ENCODE measurements at regions not wholly inside any gene's neighbourhood (a gene's known extent, or its start where the extent isn't known, plus 50 kb on each side); places are given as distances from the start of the nearest gene placed in this dataset.

GRCh38 chr6:170122651-170123050 lies 168.2 kb downstream of the DLL1 start:
- TF ChIP-seq CTCF (IDR thresholded peaks at IDR 0.05) (no peak), POLR2A (IDR thresholded peaks at IDR 0.05; ENCODE audit: low read depth) (no peak), POLR2AphosphoS5 (IDR thresholded peaks at IDR 0.05) (no peak)

All from esophagus muscularis mucosa (tissue), 3 donors.